22Rv1 (cell line): ENCODE measurements at regions not wholly inside any gene's neighbourhood (a gene's known extent, or its start where the extent isn't known, plus 50 kb on each side); places are given as distances from the start of the nearest gene placed in this dataset.

Experiments used
- CTCF ChIP-seq: fragments of 450-650 bp; IDR thresholded peaks from 2 replicates; pipeline ENCODE4 v1.5.1; 2017; ENCODE audit warnings: mild to moderate bottlenecking
- ZFX ChIP-seq: fragments of 450-650 bp; IDR thresholded peaks from 2 replicates; pipeline ENCODE4 v1.6.1; 2017; ENCODE audit warnings: antibody characterized with exemption, borderline replicate concordance

GRCh38 chr3:75254685-75255084 is 409.4 kb upstream of the FRG2C start:
- TF ChIP-seq CTCF (no peak), ZFX (no peak)
